Right lobe of liver (tissue), 4 donors: ENCODE measurements at regions not wholly inside any gene's neighbourhood (a gene's known extent, or its start where the extent isn't known, plus 50 kb on each side); places are given as distances from the start of the nearest gene placed in this dataset.

Experiments used
- POLR2A ChIP-seq: fragments of 450-650 bp; IDR thresholded peaks from one replicate; pipeline ENCODE4 v1.6.1; 2017; ENCODE audit warnings: antibody characterized with exemption, mild to moderate bottlenecking
- TF ChIP-seq, protein P1 (sequence below), 4 donors: fragments of 200-600 bp in 3 of 4; fragments of 450-650 bp in 1 of 4; IDR thresholded peaks; one replicate each; pipeline versions ENCODE4 v1.5.1 to v1.8.0; 2016 to 2022; ENCODE audit warnings: antibody characterized with exemption in 4 of 4, mild to moderate bottlenecking in 2 of 4
- donor health status: DM: no; HTN: no; CAD: no.
- donor health status: DM: no; HTN: no; CAD: no.
- donor health status: DM: no; HTN: yes; CAD: no.

DNA sequence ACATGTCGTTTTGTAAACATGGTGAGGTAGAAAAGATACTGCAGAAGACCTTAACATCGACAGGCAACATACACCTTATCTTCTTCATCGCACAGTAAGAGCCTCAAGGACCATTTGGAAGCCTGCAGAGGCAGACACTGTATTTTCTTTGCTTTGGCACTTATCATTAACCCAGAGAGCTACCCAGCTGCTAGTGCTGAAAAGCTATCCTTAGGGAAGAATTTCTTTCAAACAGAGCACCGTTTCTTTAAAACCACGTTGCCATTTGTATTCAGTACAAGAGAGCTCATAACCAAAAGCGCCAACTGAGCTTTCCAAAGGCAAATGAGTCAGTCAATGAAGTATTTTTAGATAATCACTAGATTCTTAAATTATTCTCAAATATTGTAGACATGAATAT is 306.6 kb downstream of the EPM2A start:
- TF ChIP-seq, protein P1, sequence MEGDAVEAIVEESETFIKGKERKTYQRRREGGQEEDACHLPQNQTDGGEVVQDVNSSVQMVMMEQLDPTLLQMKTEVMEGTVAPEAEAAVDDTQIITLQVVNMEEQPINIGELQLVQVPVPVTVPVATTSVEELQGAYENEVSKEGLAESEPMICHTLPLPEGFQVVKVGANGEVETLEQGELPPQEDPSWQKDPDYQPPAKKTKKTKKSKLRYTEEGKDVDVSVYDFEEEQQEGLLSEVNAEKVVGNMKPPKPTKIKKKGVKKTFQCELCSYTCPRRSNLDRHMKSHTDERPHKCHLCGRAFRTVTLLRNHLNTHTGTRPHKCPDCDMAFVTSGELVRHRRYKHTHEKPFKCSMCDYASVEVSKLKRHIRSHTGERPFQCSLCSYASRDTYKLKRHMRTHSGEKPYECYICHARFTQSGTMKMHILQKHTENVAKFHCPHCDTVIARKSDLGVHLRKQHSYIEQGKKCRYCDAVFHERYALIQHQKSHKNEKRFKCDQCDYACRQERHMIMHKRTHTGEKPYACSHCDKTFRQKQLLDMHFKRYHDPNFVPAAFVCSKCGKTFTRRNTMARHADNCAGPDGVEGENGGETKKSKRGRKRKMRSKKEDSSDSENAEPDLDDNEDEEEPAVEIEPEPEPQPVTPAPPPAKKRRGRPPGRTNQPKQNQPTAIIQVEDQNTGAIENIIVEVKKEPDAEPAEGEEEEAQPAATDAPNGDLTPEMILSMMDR (IDR thresholded peaks at IDR 0.05), result no peak
- TF ChIP-seq POLR2A, result no peak
